HG03175 (cell line): ENCODE measurements at regions not wholly inside any gene's neighbourhood (a gene's known extent, or its start where the extent isn't known, plus 50 kb on each side); places are given as distances from the start of the nearest gene placed in this dataset.

Experiments used
- ATAC-seq: cut with Tn5 transposase; IDR thresholded peaks from one replicate; pipeline ENCODE4 v1.9.1; 2021; ENCODE audit warnings: mild to moderate bottlenecking, moderate library complexity; ENCODE audit not compliant: unreplicated experiment

DNA sequence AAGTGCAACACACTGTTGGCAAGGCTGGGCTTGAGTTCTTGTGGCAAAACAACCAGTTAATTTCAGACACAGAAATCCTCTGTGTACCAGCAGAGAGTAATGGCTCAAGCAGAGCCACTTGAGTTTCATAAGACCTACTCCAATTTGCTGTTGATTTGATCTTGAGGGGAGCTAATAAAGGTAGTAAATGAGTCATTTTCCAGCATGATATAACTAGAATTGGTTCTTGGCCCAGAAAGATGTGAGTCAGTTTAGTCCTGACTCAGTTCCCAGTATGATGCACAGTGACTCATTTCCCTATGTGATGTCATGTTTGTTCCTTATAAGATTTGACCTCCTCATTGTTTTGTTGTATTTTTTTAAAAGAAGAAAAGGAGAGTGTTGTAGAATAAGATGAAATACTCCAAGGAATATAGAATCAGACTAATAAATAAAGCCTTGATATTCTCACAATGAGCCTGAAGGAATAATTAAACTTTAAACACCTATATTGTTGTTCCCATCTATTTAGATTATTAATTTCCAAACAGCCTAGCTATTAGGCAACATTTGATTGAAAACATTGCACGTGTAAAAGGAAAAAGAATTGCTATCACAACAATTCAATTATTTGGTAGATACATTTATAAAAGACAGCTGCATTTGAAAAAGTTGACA, 186.2 kb downstream of the REEP3 start:
- ATAC-seq = peak; percentile 81

DNA sequence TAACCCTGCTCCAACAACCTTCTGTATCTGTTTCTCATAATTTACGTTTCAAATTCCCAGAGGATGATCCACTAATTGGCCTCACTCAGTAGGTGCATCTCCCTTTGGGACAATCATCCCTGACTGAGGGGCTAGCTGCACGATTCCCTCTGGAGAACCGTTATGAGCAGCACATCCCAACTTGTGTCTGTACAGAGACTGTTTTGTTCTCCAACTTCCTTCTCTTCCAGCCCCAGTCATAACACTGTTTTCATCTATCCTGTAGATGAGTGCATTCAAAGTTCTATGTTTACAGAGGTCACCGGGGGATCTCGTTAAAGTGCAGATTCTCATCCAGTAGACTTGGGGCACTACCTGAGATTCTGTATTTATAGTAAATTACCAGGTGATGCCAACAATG, 187.2 kb downstream of the REEP3 start:
- ATAC-seq = no peak

DNA sequence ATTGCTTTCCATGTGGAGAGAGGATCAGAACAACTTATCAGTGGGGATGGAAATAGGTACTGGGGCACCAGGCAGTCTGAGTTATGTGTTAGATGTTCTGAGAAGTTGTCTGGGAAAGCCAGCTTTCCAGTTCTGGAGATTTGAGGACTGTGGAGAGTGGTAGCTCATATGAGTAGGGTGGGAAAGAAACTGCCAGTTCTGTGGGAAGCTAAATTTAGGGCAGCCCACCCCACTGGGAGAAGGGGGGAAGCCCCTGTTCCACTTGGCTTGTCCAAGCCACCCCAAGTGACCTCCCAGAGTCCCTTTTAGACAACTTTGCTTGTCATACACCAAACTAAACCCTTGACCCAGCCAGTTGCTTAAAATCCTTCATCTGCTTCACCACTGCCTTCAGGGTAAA, 189.5 kb downstream of the REEP3 start:
- ATAC-seq = no peak

DNA sequence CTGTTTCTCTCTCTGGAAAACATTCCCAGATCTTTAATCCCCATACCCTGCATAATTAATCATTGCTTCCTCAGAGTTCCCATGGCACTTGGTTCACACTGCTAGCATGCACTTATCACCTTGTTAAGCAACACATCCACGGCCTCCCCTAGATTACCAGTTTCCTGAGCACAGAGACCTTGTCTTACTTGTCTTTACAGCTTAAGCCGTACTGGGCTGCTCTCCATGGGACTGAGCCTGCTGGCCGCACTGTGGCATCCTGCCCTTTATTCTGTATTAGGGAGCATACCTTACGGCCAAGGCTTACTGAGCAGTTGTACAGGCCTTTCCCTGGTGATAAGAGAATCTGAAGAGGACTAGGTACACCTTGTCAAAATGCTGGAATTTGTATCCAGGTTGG, 190.2 kb downstream of the REEP3 start:
- no peak for ATAC-seq

DNA sequence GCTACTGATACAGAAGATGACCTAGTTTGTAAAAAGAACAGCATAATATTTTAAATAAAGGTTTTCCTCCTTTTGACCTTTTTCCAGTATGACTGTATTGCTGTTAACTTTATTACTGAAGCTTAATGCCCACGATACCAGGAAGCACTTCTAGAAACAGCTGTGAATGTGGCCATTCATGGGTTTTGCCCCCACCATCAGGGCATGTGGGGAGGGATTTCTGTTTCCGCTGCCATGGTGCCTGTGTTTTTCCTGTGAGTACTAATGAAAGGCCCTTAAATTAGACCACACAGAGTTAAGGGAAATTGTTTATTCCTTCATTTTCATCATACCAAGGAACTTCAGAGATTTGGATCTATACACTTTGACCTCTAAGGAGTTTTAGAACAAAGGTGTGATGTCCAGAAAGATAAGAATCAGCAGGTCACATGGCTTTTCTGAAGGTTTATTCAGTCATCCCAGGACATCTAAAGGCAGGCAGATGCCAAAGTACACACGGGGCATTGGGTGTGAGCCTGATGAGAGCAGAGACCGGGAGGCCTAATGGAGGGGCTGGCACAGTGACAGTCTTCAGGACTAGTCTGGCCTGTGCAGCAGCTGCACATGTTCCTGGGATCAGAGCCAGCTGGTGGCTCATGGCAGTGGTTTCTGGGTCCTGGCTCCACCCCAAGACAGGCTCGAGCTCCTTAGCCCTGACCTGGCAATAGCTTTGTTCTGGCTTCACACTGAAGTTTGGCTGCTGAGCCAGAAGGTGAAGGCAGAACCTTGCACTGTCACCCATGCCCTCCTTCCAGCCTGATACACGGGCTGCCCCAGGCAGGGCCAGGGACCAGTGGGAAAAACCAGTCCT, 190.9 kb downstream of the REEP3 start:
- ATAC-seq = no peak

DNA sequence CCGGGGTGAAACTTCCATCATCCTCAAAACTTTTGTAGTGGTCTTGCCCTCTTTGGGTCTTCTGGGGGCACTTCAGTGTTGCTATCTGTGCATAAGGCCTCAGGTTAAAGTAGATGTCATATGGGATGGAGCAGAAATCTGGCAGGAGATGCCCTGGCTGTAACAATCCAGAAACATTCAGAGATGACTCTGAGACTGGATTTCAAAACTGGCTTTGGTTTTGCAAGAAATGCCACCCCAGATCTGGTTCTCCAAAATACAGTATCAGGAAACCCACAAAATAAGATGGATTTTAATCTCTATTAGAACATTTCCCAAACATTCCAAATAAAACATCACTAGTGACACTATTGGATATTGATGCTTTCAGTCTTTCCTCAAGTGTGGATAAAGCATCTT, 191.5 kb downstream of the REEP3 start:
- ATAC-seq = no peak

DNA sequence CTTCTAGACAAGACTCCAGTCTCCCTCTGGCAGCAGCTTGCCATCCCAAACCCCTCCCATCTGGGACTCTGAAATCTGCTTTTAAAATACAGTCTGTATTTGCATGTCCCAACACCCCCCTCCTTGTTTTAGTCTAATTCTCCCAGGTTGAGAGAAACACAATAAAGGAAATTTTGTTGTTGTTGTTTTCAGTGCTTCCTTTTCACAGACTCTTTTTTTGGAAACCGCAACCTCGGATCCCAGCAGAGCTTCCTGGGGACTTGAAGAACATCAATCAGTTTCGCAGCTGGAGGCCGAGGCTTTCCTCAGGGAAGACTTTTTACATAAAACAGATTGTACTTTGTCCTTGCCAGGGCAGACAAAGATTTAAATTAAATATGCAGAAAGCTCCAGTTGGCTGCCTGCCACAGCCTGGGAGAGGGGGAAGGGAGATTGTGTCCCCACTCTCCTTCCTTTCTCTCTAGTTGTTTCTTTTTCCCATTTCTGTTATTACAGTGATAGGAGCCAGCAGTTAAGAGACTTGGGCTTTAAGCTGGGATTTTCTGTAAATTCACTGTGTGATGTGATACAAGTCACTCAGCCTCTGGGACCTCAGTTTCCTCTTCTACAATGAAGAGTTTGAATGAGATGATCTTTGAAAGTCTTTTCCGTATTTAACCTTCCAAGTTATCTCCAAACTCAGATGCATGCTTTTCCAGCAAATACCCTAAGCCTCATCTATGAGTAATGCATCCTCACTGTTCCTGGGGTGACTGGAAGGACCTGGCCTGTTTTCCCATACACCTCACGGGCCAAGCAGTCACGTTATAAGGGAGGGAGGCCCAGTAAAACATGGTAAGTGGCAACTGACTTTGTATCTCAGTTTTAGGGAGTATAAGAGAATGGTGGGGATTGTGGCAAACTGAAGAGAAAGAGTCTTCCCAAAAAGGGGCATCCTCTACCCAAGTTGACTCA, 192.3 kb downstream of the REEP3 start:
- ATAC-seq = no peak

DNA sequence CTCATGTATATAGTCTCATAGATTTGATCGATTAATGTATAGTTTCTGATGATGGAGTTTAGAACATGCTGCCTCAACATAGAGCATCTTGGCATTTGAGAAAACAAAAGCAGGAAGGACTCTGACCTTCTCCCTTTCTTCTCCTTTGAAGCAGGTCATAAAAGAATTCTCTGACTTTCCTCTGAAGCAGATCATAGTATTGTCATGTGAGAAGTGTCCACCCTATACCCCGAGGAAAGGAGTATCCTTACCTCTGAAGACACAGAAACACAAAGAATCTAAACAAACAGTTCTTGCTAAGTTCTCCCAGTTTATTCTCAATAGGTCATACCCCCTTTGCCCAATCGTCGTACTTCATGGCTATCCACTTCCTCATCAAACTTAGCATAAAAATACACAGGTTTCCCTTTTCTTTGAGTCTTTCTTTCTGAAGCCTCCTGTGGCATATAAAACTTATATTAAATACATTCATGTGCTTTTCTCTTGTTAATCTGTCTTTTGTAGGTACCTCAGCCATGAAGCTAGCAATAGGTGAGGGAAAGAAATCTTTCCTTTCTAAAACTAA, 194.9 kb downstream of the REEP3 start:
- no peak for ATAC-seq

DNA sequence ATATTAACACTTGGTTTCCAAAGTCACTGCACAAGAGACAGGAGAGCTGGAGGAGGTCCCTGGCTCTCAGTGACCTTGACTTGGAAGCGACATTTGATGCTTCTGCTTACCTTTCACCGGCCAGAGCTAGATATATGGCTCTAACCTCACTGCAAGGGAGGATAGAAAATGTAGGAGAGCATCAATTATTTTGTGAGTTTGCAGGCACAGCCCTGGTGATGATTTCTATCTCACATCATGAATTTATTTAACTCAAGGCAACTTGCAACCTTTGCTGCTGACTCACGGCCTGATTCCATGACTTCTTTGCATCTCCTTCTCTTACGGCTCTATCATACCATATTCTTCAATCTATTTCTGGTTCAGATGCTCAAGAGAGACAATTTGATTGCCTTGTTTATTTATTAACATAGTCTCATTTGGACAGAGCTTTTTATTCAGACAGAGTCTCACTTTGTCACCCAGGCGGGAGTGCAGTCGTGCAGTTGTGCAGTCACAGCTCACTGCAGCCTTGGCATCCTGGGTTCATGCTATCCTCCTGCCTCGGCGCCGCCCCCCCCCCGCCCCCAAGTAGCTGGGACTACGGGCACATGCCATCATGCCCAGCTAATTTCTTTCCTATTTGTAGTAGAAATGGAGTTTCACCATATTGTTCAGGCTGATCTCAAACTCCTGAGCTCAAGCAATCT, 196.0 kb downstream of the REEP3 start:
- ATAC-seq = no peak

DNA sequence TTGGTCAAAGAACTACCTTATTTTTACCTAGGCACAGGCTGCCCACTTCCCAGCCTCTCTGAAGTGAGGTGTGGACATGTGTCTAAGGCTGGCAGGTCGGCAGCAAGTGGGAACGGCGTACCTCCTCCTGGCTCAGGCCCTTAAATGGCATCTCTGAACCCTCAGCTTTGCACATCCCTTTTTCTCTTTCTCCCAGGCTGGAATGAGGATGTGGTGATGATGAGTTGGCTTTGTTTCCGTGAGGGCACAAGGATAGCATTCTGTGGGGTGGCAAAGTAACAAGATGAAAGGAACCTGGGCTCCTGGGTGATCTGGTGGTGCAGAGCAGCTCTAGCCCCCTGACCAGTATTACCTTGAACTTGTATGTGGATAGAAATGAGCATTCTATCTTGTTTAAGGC, 196.8 kb downstream of the REEP3 start:
- ATAC-seq = no peak

DNA sequence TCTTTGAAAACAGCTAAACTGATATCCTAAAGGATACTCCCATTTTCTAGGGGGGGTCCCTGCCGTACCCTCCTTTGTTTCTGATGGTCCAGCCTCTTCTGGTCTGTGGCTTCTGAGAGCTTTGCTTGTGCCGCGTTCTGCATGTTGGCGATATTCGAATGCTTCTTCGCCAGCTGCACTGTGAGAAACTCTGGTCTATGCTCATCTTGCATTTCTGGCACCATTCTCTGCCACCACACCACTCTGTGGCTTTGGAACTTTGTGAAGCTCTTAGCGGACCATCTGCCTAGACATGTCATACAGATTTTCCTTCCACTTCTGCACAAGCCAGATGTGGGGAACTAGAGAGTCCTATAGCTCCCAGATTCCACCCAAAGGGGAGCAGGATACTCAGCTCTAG, 197.2 kb downstream of the REEP3 start:
- ATAC-seq = no peak

DNA sequence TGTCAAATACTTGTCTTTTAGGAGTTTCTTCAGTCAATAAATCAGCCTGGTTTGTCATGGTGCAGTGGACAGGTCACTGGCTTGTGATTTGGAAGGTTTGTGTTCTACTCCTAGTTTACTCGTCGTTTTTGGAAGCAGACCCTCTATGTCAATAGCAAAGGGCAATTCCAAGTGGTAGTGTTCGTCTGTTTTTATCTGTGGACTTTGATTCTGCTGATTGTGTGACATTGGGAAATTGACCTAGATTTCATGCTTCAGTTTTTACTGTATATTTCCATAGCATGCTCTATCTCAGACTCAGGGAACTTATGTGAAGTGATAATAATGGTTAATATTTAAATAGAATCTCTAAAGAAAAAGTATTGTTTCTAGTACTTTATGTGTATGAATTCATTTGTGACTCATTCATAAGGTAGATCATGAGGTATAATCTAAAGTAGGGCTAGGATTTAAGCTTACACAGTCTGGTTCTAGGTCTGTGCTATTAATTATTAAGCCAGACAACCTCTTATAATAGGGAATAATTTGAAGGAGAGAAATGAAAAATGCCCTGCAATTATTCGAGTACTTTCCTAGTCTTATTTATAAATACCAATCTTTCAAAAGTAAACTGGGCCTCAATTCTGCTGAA, 198.1 kb downstream of the REEP3 start:
- ATAC-seq = no peak

DNA sequence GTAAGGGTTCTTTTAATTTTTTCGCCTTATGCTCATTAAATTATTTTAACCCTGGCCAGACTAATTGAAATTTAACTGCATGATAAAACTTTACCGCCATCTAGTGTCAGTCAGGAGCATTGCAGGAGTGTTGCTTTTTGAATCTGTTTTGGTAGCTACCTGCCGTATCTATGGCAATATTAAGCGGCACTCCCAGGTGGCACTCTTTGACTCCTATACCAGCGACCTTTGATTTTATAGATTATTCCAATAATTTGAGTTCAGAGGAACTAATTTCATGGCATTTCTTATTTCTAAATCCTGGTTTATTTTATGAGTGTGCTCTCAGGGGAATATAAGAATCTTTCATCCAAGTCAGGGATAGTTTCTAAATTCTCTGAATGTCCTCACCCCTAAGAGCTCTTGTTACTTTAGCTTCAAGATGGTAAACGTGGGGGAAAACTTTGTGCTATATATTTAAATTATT, 198.9 kb downstream of the REEP3 start:
- peak; percentile 61 for ATAC-seq

DNA sequence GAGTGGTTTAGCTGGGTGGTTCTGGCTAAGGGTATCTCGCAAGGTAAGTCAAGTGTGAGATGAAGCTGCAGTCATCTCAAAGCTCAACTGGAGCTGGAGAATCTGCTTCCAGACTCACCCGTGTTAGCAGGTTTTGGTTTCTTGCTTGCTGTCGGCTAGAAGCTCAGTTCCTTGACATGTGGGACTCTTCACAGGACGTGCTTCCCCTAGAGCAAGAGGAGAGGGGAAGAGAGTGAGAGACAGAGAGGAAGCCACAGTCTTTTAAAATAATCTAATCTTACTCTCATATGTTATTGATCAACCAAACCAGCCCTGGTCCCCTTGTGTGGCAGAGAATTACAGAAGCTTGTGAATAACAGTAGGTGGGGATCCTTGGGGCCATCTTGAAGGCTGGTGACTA, 199.5 kb downstream of the REEP3 start:
- peak; percentile 75 for ATAC-seq

DNA sequence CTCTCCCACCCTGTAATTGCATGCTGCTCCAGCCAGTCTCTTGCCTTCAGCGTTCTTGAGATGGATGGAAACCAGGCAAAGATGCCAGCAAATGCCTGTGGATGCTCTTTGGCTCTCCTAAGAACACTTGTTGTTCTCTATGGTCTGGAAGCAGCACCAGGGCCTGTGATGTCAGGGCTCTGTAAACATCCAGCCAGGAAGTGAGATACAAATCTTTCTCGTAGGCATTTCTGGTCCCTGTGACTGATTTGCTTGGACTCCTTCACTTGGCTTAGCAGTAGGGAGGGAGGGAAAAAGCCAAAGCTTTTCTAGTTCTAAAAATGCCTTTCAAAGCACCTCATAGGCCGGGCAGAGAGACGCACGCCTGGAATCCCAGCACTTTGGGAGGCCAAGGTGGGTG, 201.3 kb downstream of the REEP3 start:
- no peak for ATAC-seq

DNA sequence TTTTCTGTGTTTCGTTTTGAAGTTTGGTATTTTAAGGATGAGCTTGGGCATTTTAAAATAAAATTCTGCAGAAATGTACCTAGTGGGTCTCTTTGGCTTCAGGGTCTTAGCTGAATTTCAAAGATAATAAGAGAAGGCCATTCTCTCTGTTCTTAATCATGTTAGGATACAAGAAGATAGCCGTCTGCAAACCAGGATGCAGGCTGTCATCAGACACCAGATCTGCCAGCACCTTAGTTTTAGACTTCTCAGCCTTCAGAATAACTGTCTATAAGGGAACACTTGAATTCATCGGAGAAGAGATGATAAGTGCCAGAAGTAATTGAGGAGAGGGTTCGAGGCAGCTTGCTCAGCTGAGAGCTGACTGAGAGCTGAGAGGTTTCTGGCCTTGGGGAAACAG, 202.1 kb downstream of the REEP3 start:
- no peak for ATAC-seq

DNA sequence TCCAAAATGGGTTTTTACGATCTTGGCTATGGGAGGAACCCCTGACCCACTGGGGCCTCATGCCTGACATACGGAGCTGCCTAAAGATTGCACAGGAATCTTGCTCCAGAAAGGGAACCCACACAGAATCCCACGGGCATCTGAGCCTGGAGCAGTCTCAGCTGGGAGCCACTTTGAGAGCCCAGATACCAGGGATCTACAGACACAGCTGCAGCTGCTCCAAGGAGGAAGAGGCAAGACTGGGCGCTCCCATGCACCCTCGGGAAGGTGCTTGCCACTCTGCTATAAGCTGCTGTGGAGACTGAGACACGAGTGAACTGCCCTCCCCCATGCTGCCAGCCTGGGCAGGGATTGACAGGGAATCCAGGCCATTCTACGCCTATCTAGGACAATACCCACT, 202.5 kb downstream of the REEP3 start:
- ATAC-seq = no peak

DNA sequence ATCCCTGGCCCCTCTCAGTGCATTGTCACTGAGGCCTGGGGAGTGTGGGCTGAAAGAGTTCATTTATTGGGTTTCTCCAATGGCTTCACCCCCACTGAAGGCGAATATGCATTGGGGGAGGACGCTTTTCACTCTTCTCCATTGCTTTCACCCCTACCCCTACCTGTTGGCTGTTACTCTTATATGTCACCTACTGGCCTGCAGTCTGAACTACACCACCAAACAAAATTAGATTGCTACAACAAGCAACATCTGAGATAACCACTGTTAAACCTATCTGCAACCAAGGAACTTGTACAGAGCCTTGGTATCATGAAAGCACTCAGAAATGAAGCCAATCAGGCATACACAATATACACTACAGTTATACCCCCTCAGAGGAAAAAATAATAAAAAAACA, 203.7 kb downstream of the REEP3 start:
- ATAC-seq = no peak

DNA sequence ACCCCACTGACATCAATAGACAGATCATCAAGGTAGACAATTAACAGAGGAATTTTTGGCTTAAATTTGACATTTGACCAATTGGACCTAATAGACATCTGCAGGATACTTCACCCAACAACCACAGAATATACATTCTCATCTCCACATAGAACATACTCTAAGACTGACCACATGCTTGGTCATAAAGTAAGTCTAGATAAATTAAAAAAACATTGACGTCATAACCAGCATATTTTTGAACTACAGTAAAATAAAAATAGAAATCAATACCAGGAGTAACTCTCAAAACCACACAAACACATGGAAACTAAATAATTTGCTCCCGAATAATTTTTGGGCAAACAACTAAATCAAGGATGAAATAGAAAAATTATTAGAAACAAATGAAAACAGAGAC, 205.7 kb downstream of the REEP3 start:
- no peak for ATAC-seq

DNA sequence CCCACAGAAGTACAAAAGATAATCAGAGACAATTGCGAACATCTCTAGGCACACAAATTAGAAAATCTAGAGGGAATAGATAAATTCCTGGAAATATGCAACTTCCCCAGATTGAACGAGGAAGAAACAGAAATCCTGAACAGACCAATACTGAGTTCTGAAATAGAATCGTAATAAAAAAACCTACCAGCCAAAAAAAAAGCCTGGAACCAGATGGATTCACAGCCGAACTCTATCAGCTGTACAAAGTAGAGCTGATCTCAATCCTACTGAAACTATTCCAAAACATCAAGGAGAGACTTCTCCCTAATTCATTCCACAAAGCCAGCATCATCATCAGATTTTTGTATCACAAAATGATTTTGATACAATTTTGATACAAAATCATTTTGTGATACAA, 206.4 kb downstream of the REEP3 start:
- ATAC-seq = no peak
